ENCODE measurements at regions not wholly inside any gene's neighbourhood (a gene's known extent, or its start where the extent isn't known, plus 50 kb on each side); places are given as distances from the start of the nearest gene placed in this dataset.

DNA sequence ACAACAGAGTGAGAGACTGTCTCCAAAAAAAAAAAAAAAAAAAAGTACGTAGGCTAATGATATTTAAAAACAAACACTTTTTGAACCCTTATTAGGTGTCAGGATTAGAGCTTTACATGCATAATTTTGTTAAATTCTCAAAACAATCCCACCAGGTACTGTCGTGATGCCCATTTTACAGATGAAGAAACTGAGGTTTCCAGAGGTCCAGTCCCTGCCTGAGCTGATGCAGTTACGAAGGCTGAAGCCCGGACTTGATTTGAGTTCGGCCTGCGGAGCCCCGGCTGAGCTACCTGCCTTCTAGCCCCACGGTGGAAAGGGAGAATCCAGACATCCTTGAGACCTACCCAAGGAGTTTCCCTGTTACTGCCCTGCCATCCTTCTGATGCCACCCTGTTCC, 137.5 kb upstream of the EEF2KMT start:
- TF ChIP-seq, protein P1, sequence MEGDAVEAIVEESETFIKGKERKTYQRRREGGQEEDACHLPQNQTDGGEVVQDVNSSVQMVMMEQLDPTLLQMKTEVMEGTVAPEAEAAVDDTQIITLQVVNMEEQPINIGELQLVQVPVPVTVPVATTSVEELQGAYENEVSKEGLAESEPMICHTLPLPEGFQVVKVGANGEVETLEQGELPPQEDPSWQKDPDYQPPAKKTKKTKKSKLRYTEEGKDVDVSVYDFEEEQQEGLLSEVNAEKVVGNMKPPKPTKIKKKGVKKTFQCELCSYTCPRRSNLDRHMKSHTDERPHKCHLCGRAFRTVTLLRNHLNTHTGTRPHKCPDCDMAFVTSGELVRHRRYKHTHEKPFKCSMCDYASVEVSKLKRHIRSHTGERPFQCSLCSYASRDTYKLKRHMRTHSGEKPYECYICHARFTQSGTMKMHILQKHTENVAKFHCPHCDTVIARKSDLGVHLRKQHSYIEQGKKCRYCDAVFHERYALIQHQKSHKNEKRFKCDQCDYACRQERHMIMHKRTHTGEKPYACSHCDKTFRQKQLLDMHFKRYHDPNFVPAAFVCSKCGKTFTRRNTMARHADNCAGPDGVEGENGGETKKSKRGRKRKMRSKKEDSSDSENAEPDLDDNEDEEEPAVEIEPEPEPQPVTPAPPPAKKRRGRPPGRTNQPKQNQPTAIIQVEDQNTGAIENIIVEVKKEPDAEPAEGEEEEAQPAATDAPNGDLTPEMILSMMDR (conservative IDR thresholded peaks at IDR 0.05; ENCODE audit: low read depth, low read length), result no peak
- TF ChIP-seq EZH2phosphoT487 (IDR thresholded peaks at IDR 0.05; ENCODE audit: borderline replicate concordance, low read length), result no peak
